ENCODE measurements at regions not wholly inside any gene's neighbourhood (a gene's known extent, or its start where the extent isn't known, plus 50 kb on each side); places are given as distances from the start of the nearest gene placed in this dataset.

GRCh38 chr10:55098452-55098851 is 297.4 kb upstream of the PCDH15 start:
- TF ChIP-seq CTCF (IDR thresholded peaks at IDR 0.05) (no peak), POLR2A (IDR thresholded peaks at IDR 0.05) (no peak)

Data from tibial nerve (tissue), 3 donors.